Hematopoietic multipotent progenitor cell treated with erythropoietin and hydrocortisone succinate and interleukin-3 and kit ligand, for 17 days (in vitro differentiated cells): ENCODE measurements at regions not wholly inside any gene's neighbourhood (a gene's known extent, or its start where the extent isn't known, plus 50 kb on each side); places are given as distances from the start of the nearest gene placed in this dataset.

Source experiments
- DNase-seq: peaks from one replicate; pipeline ENCODE4 v3.0.0-alpha.2; 2015; ENCODE audit warnings: low spot score

GRCh38 chr14:98119739-98120138 is 1152.3 kb downstream of the BCL11B start:
- no peak for DNase-seq

GRCh38 chr14:98120831-98121464 is 1151.0 kb downstream of the BCL11B start:
- DNase-seq = no peak

GRCh38 chr14:98122527-98122926 is 1149.5 kb downstream of the BCL11B start:
- DNase-seq = no peak

GRCh38 chr14:98130691-98131090 is 1141.3 kb downstream of the BCL11B start:
- DNase-seq = no peak

- no peak for DNase-seq
Observed at GRCh38 chr14:98131406-98131805, 1140.6 kb downstream of the BCL11B start.

- DNase-seq = no peak
Observed at GRCh38 chr14:98133806-98134205, 1138.2 kb downstream of the BCL11B start.

- DNase-seq = no peak
Observed at GRCh38 chr14:98136012-98136789, 1135.8 kb downstream of the BCL11B start.

- DNase-seq = no peak
Observed at GRCh38 chr14:98137131-98138025, 1134.6 kb downstream of the BCL11B start.

- DNase-seq = no peak
Observed at GRCh38 chr14:98138666-98139065, 1133.3 kb downstream of the BCL11B start.

GRCh38 chr14:98140862-98141530 is 1131.0 kb downstream of the BCL11B start:
- DNase-seq = no peak

GRCh38 chr14:98143566-98143965 is 1128.4 kb downstream of the BCL11B start:
- no peak for DNase-seq

GRCh38 chr14:98144964-98145363 is 1127.0 kb downstream of the BCL11B start:
- DNase-seq = no peak

GRCh38 chr14:98146416-98146815 is 1125.6 kb downstream of the BCL11B start:
- DNase-seq = no peak

- DNase-seq = no peak
Observed at GRCh38 chr14:98154254-98154653, 1117.7 kb downstream of the BCL11B start.

- DNase-seq = no peak
Observed at GRCh38 chr14:98156411-98156810, 1115.6 kb downstream of the BCL11B start.

GRCh38 chr14:98160901-98161300 is 1111.1 kb downstream of the BCL11B start:
- DNase-seq = no peak

GRCh38 chr14:98161356-98161755 is 1110.6 kb downstream of the BCL11B start:
- DNase-seq = no peak

GRCh38 chr14:98162856-98163805 is 1108.9 kb downstream of the BCL11B start:
- DNase-seq = no peak

GRCh38 chr14:98163873-98164272 is 1108.1 kb downstream of the BCL11B start:
- DNase-seq = no peak

GRCh38 chr14:98165976-98166375 is 1106.0 kb downstream of the BCL11B start:
- no peak for DNase-seq

- no peak for DNase-seq
Observed at GRCh38 chr14:98167275-98167674, 1104.7 kb downstream of the BCL11B start.
